HEK293 (cell line): ENCODE measurements at regions not wholly inside any gene's neighbourhood (a gene's known extent, or its start where the extent isn't known, plus 50 kb on each side); places are given as distances from the start of the nearest gene placed in this dataset.

Source experiments
- HOXA7 ChIP-seq: sonication (generic); formaldehyde crosslinking; IDR thresholded peaks from 2 replicates; pipeline ENCODE4 v1.8.1; 2022; ENCODE audit warnings: missing genetic modification reagents, borderline replicate concordance
- MZF1 ChIP-seq: fragments of 450-650 bp; formaldehyde crosslinking; IDR thresholded peaks from 2 replicates; pipeline ENCODE4 v1.5.1; 2017; ENCODE audit warnings: missing biosample characterization, missing genetic modification characterization, borderline replicate concordance
- SP2 ChIP-seq: fragments of 450-650 bp; formaldehyde crosslinking; IDR thresholded peaks from 2 replicates; pipeline ENCODE4 v1.5.1; 2016; ENCODE audit warnings: missing biosample characterization, missing genetic modification characterization
- YY1 ChIP-seq: fragments of 450-650 bp; formaldehyde crosslinking; IDR thresholded peaks from 2 replicates; pipeline ENCODE4 v1.5.1; 2018; ENCODE audit warnings: missing biosample characterization, missing genetic modification characterization
- ZBTB17 ChIP-seq: fragments of 450-650 bp; formaldehyde crosslinking; IDR thresholded peaks from 2 replicates; pipeline ENCODE4 v1.5.1; 2016; ENCODE audit warnings: missing biosample characterization, missing genetic modification characterization
- ZNF274 ChIP-seq, 2 experiments: fragments of 200-500 bp in 1 of 2; fragments of 450-650 bp in 1 of 2; sonication (Bioruptor generic) in 1 of 2; formaldehyde crosslinking in 1 of 2; IDR thresholded peaks; 2 replicates each; pipeline versions ENCODE4 v1.5.1 to v1.6.1; 2014 to 2016; ENCODE audit warnings: borderline replicate concordance in 1 of 2, inconsistent platforms in 1 of 2, low read length in 1 of 2, missing biosample characterization in 1 of 2, missing genetic modification characterization in 1 of 2
- ZNF621 ChIP-seq: fragments of 450-650 bp; formaldehyde crosslinking; IDR thresholded peaks from 2 replicates; pipeline ENCODE4 v1.5.1; 2017; ENCODE audit warnings: missing biosample characterization, missing genetic modification characterization
- ZNF747 ChIP-seq: fragments of 450-650 bp; formaldehyde crosslinking; IDR thresholded peaks from 2 replicates; pipeline ENCODE4 v1.5.1; 2016; ENCODE audit warnings: missing biosample characterization, missing genetic modification characterization
- TF ChIP-seq, protein P1 (sequence below): fragments of 450-650 bp; formaldehyde crosslinking; IDR thresholded peaks from 2 replicates; pipeline ENCODE4 v1.5.1; 2016; ENCODE audit warnings: missing biosample characterization, missing genetic modification characterization
- TF ChIP-seq, protein P2 (sequence below): fragments of 450-650 bp; formaldehyde crosslinking; IDR thresholded peaks from 2 replicates; pipeline ENCODE4 v1.5.1; 2016; ENCODE audit warnings: missing biosample characterization, missing genetic modification characterization
- TF ChIP-seq, protein P3 (sequence below): fragments of 450-650 bp; formaldehyde crosslinking; IDR thresholded peaks from 2 replicates; pipeline ENCODE4 v1.5.1; 2016; ENCODE audit warnings: missing biosample characterization, missing genetic modification characterization, low read depth

DNA sequence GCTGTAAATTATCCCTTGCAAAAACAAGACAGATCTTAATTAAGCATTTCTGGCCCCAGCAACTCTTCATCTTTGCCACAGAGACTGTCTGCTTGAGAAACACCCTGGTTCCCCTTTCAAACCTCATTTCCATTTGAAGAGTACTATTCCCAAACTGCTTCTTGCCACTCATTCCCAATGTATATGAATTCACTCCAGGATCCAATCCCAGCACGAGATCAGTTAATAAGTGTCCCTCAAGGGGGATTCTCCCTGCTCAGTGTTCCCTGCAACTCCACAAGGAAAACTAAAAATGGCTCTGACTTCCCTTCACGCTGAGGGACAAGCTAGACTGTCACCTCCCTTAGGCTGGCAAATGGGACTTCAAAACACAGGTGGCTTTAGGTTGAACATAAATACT is 173.2 kb downstream of the SIPA1L2 start:
- TF ChIP-seq, protein P1, sequence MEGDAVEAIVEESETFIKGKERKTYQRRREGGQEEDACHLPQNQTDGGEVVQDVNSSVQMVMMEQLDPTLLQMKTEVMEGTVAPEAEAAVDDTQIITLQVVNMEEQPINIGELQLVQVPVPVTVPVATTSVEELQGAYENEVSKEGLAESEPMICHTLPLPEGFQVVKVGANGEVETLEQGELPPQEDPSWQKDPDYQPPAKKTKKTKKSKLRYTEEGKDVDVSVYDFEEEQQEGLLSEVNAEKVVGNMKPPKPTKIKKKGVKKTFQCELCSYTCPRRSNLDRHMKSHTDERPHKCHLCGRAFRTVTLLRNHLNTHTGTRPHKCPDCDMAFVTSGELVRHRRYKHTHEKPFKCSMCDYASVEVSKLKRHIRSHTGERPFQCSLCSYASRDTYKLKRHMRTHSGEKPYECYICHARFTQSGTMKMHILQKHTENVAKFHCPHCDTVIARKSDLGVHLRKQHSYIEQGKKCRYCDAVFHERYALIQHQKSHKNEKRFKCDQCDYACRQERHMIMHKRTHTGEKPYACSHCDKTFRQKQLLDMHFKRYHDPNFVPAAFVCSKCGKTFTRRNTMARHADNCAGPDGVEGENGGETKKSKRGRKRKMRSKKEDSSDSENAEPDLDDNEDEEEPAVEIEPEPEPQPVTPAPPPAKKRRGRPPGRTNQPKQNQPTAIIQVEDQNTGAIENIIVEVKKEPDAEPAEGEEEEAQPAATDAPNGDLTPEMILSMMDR (tag by site-specific recombination), result no peak
- TF ChIP-seq ZNF274 (IDR thresholded peaks at IDR 0.05; ENCODE audit: low read length), result no peak
- TF ChIP-seq ZNF274 (tag by site-specific recombination; IDR thresholded peaks at IDR 0.05; ENCODE audit: borderline replicate concordance), result no peak
- TF ChIP-seq ZNF747 (tag by site-specific recombination), result no peak
- TF ChIP-seq, protein P2, sequence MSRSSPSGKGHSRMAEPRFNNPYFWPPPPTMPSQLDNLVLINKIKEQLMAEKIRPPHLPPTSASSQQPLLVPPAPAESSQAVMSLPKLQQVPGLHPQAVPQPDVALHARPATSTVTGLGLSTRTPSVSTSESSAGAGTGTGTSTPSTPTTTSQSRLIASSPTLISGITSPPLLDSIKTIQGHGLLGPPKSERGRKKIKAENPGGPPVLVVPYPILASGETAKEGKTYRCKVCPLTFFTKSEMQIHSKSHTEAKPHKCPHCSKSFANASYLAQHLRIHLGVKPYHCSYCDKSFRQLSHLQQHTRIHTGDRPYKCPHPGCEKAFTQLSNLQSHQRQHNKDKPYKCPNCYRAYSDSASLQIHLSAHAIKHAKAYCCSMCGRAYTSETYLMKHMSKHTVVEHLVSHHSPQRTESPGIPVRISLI, result no peak
- TF ChIP-seq MZF1, result peak; percentile 67; the same call in 1 of the 2 replicates
- TF ChIP-seq HOXA7 (CRISPR knock-in tag), result no peak
- TF ChIP-seq ZBTB17 (tag by site-specific recombination), result no peak
- TF ChIP-seq ZNF621 (tag by site-specific recombination), result no peak
- TF ChIP-seq, protein P3, sequence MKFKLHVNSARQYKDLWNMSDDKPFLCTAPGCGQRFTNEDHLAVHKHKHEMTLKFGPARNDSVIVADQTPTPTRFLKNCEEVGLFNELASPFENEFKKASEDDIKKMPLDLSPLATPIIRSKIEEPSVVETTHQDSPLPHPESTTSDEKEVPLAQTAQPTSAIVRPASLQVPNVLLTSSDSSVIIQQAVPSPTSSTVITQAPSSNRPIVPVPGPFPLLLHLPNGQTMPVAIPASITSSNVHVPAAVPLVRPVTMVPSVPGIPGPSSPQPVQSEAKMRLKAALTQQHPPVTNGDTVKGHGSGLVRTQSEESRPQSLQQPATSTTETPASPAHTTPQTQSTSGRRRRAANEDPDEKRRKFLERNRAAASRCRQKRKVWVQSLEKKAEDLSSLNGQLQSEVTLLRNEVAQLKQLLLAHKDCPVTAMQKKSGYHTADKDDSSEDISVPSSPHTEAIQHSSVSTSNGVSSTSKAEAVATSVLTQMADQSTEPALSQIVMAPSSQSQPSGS, result no peak
- TF ChIP-seq YY1 (tag by site-specific recombination), result no peak
- no peak for TF ChIP-seq SP2 (tag by site-specific recombination)
